OCI-LY3 (cell line): ENCODE measurements at regions not wholly inside any gene's neighbourhood (a gene's known extent, or its start where the extent isn't known, plus 50 kb on each side); places are given as distances from the start of the nearest gene placed in this dataset.

Experiments
- H2AFZ ChIP-seq: fragments of 200-600, 300-600 bp; shearing (Covaris generic); 2 replicates; pipeline ENCODE4 v1.6.0; 2014; ENCODE audit warnings: antibody characterized with exemption, low read depth, low read length
- H3K27ac ChIP-seq: fragments of 200-600, 300-600 bp; sonication (generic); 2 replicates; pipeline ENCODE4 v1.5.1; 2014; ENCODE audit warnings: mild to moderate bottlenecking, low read length, moderate library complexity, mixed read lengths
- H3K27me3 ChIP-seq: fragments of 200-600, 300-600 bp; sonication (generic); 2 replicates; pipeline ENCODE4 v1.6.1; 2014; ENCODE audit warnings: low read depth, low read length, mixed read lengths
- H3K36me3 ChIP-seq: fragments of 200-600, 300-600 bp; sonication (generic); replicated peaks from 2 replicates; pipeline ENCODE3; 2014; ENCODE audit warnings: low read depth, low read length, mixed read lengths
- H3K4me1 ChIP-seq: fragments of 300-600, 200-600 bp; sonication (generic); 2 replicates; pipeline ENCODE4 v1.6.1; 2014; ENCODE audit warnings: low read length, mixed read lengths
- H3K4me2 ChIP-seq: fragments of 200-600, 300-600 bp; sonication (generic); 2 replicates; pipeline ENCODE4 v1.6.1; 2014; ENCODE audit warnings: low read length, mixed read lengths
- H3K4me3 ChIP-seq: fragments of 300-600, 200-600 bp; sonication (generic); 2 replicates; pipeline ENCODE4 v1.5.1; 2014; ENCODE audit warnings: antibody characterized with exemption, mild to moderate bottlenecking, low read length, moderate library complexity
- H3K79me2 ChIP-seq: fragments of 300-600, 200-600 bp; shearing (Covaris generic); 2 replicates; pipeline ENCODE4 v1.6.1; 2014; ENCODE audit warnings: mild to moderate bottlenecking, low read length, mixed read lengths
- H3K9ac ChIP-seq: fragments of 300-600, 200-600 bp; shearing (Covaris generic); 2 replicates; pipeline ENCODE4 v1.6.0; 2014; ENCODE audit warnings: mild to moderate bottlenecking, low read length, moderate library complexity
- H3K9me3 ChIP-seq: fragments of 200-600, 300-600 bp; shearing (Covaris generic); 2 replicates; pipeline ENCODE4 v1.6.1; 2014; ENCODE audit warnings: low read length, mixed read lengths; ENCODE audit not compliant: insufficient read depth
- H4K20me1 ChIP-seq: fragments of 200-600, 300-600 bp; sonication (generic); 2 replicates; pipeline ENCODE4 v1.6.1; 2016; ENCODE audit warnings: low read length, mixed read lengths; ENCODE audit not compliant: insufficient read depth
- CTCF ChIP-seq: fragments of 200-600, 300-600 bp; sonication (generic); IDR thresholded peaks from 2 replicates; pipeline ENCODE4 v1.5.1; 2014; ENCODE audit warnings: antibody characterized with exemption, low read length, low read depth
- EZH2phosphoT487 ChIP-seq: fragments of 200-600 bp; shearing (Covaris generic); IDR thresholded peaks from 2 replicates; pipeline ENCODE4 v1.6.1; 2018; ENCODE audit warnings: antibody characterized with exemption, mixed run types, low read depth

- Histone ChIP-seq H2AFZ (no peak overlapping the region), H3K4me1 (no peaks in the 10 kb centered on the region), H4K20me1 (no peaks in the 10 kb centered on the region), H3K79me2 (no peaks in the 10 kb centered on the region), H3K36me3 (no peaks in the 10 kb centered on the region), H3K4me2 (no peak overlapping the region), H3K9ac (no peak overlapping the region), H3K4me3 (no peak overlapping the region), H3K27ac (no peak overlapping the region), H3K27me3 (no peaks in the 10 kb centered on the region), H3K9me3 (no peaks in the 10 kb centered on the region)
- no peak for TF ChIP-seq EZH2phosphoT487
- TF ChIP-seq CTCF, result no peak
These were observed 97.1 kb upstream of the SPATA16 start for GRCh38 chr3:173238091-173238490.

GRCh38 chr3:173225351-173225750 is 84.3 kb upstream of the SPATA16 start:
- Histone ChIP-seq H3K9me3 (no peaks in the 10 kb centered on the region), H3K9ac (no peak overlapping the region), H3K27ac (no peak overlapping the region), H3K36me3 (no peaks in the 10 kb centered on the region), H2AFZ (no peak overlapping the region), H3K27me3 (no peaks in the 10 kb centered on the region), H3K4me3 (no peak overlapping the region), H3K4me1 (no peaks in the 10 kb centered on the region), H4K20me1 (no peaks in the 10 kb centered on the region), H3K4me2 (no peak overlapping the region), H3K79me2 (no peaks in the 10 kb centered on the region)
- TF ChIP-seq CTCF (no peak), EZH2phosphoT487 (no peak)

GRCh38 chr3:173221010-173221409 is 80.0 kb upstream of the SPATA16 start:
- Histone ChIP-seq H3K9me3 (no peaks in the 10 kb centered on the region), H3K27ac (no peak overlapping the region), H3K4me2 (peak overlapping the region; percentile 26; the same call in 1 of the 2 replicates), H3K36me3 (no peaks in the 10 kb centered on the region), H3K4me3 (0 out of 2 replicates have a peak overlapping the region, but pooled peaks have one; percentile 22), H3K27me3 (no peaks in the 10 kb centered on the region), H2AFZ (peak overlapping the region; percentile 87), H3K9ac (no peak overlapping the region), H3K79me2 (no peaks in the 10 kb centered on the region), H3K4me1 (no peaks in the 10 kb centered on the region), H4K20me1 (no peaks in the 10 kb centered on the region)
- TF ChIP-seq CTCF, result peak; percentile 46
- TF ChIP-seq EZH2phosphoT487, result no peak

GRCh38 chr3:173217127-173217526 is 76.1 kb upstream of the SPATA16 start:
- H3K36me3 ChIP-seq, result no peaks in the 10 kb centered on the region
- TF ChIP-seq CTCF (no peak), EZH2phosphoT487 (no peak)
- H2AFZ ChIP-seq, result no peak overlapping the region
- H4K20me1 ChIP-seq, result no peaks in the 10 kb centered on the region
- H3K27ac ChIP-seq, result no peak overlapping the region
- no peaks in the 10 kb centered on the region for H3K9me3 ChIP-seq
- H3K4me3 ChIP-seq, result no peak overlapping the region
- H3K79me2 ChIP-seq, result no peaks in the 10 kb centered on the region
- H3K4me1 ChIP-seq, result no peaks in the 10 kb centered on the region
- no peaks in the 10 kb centered on the region for H3K27me3 ChIP-seq
- H3K4me2 ChIP-seq, result no peak overlapping the region
- no peak overlapping the region for H3K9ac ChIP-seq
